NCI-H526 (cell line): ENCODE measurements at regions not wholly inside any gene's neighbourhood (a gene's known extent, or its start where the extent isn't known, plus 50 kb on each side); places are given as distances from the start of the nearest gene placed in this dataset.
"Not testable (repeated sequence)": the region's sequence is repeated elsewhere in the genome, so short reads cannot be mapped to it uniquely, and the experiment has no call there.

Experiments used
- DNase-seq, 2 experiments: peaks; one replicate each; lab custom pipeline; 2025; lab: John Stamatoyannopoulos, UW

GRCh38 chr4:148550788-148551187 is 108.6 kb upstream of the NR3C2 start:
- no peak for DNase-seq

GRCh38 chr4:148542922-148543623 is 100.9 kb upstream of the NR3C2 start:
- DNase-seq, result no peak

- DNase-seq, result no peak
Observed at GRCh38 chr4:148540622-148541326, 98.6 kb upstream of the NR3C2 start.

- DNase-seq, result no peak
Observed at GRCh38 chr4:148539387-148539786, 97.2 kb upstream of the NR3C2 start.

GRCh38 chr4:148533851-148534250 is 91.6 kb upstream of the NR3C2 start:
- DNase-seq, result not testable (repeated sequence)

- DNase-seq, result no peak
Observed at GRCh38 chr4:148530114-148530513, 87.9 kb upstream of the NR3C2 start.

- DNase-seq, result no peak
Observed at GRCh38 chr4:148527571-148527970, 85.4 kb upstream of the NR3C2 start.

- no peak for DNase-seq
Observed at GRCh38 chr4:148522995-148523394, 80.8 kb upstream of the NR3C2 start.

- no peak for DNase-seq
Observed at GRCh38 chr4:148515248-148515647, 73.0 kb upstream of the NR3C2 start.

GRCh38 chr4:148514581-148514980 is 72.4 kb upstream of the NR3C2 start:
- DNase-seq, result no peak

GRCh38 chr4:148514041-148514440 is 71.8 kb upstream of the NR3C2 start:
- DNase-seq, result no peak

GRCh38 chr4:148510211-148510610 is 68.0 kb upstream of the NR3C2 start:
- DNase-seq, result no peak

GRCh38 chr4:148503681-148504080 is 61.5 kb upstream of the NR3C2 start:
- DNase-seq, result no peak

GRCh38 chr4:148497258-148497657 is 55.0 kb upstream of the NR3C2 start:
- no peak for DNase-seq

GRCh38 chr4:148495463-148495862 is 53.2 kb upstream of the NR3C2 start:
- no peak for DNase-seq
